HG02938 (cell line): ENCODE measurements at regions not wholly inside any gene's neighbourhood (a gene's known extent, or its start where the extent isn't known, plus 50 kb on each side); places are given as distances from the start of the nearest gene placed in this dataset.

Source experiments
- ATAC-seq: cut with Tn5 transposase; IDR thresholded peaks from one replicate; pipeline ENCODE4 v1.9.1; 2021; ENCODE audit warnings: mild to moderate bottlenecking, moderate library complexity; ENCODE audit not compliant: unreplicated experiment

DNA sequence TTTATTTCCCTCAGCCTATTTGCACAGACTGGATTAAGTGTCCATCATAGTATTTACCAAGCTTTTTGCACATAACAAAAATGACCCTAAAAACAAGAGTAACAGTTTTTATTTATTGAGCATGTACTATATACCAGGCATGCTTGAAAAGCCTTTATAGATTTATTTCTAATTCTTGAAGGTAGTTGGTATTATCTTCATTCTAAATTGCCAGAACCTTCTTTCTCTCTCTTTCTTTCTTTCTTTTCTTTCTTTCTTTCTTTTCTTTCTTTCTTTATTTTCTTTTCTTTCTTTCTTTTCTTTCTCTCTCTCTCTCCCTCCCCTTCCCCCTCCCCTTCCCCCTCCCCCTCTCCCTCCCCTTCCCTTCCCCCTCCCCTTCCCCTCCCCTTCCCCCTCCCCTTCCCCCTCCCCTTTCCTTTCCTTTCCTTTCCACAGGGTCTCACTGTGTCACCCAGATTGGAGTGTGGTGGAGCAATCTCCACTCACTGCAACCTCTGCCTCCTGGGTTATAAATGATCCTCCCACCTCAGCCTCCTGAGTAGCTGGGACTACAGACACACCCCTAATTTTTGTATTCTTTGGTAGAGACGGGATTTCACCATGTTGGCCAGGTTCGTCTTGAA, 310.9 kb upstream of the RBFOX1 start:
- no peak for ATAC-seq

DNA sequence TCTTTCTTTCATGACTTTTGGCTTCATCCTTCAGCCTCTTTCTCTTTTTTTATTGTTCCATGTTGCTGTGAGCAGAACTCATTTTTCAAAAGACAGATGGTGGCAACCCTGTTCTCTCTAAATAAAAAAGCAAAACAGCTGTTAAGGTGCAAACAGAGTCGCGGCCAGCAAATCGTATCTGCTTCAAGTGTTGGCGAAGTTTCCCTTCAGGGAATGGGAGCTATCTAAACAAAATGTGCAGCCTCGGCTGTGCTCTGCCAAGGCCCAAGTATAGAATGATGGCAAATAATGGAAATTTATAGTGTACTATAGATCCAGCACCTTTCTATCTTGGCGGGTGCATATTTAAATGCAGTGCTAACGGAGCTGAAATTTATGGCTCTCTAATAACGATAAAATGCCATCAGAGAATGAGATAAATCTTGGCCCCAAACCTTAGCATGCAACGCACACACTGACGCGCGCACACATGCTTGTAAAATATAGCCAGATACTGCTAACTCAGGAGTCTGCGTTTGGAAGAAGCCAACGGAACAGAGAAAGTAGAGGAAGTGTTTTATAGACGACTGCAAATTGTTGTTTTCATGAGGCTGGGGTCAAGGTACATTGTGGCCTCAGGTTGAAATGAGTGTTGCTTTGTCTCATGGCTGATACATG, 315.5 kb upstream of the RBFOX1 start:
- no peak for ATAC-seq

DNA sequence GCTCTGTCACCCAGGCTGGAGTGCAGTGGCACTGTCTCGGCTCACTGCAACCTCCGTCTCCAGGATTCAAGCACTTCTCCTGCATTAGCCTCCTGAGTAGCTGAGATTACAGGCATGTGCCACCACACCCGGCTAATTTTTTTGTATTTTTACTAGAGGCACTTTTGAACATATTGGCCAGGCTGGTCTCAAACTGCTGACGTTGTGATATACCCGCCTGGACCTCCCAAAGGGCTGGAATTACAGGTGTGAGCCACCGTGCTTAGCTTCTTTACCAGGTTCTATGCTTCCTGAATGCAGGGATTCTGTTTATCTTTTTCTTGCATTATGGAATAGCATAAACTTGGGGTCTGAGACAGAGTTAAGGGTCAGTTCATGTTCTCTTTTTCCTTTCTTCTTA, 317.9 kb upstream of the RBFOX1 start:
- no peak for ATAC-seq

GRCh38 chr16:7013990-7014389, 318.7 kb upstream of the RBFOX1 start:
- ATAC-seq: no peak

- no peak for ATAC-seq
Observed at GRCh38 chr16:7004266-7004665, 328.4 kb upstream of the RBFOX1 start.

DNA sequence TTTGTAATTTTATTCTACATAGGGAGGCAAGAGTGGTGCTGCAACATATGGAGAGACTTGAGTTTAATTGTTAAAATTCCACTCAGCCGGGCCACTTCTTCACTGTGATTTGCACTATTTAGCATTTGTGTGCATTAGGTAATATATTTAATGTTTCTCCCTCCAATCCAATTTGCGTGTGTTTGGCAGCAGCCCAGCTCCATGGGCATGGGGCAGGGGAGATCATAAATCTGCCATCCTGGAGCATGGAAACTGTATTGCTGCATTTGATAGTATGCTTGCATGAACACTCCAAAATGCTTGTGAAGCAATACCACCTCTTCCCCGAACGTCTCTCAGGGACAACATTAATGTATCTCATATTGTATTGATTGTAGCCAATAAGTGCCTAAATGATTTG, 339.1 kb upstream of the RBFOX1 start:
- ATAC-seq: no peak

- ATAC-seq: no peak
Observed at GRCh38 chr16:6988846-6989245, 343.8 kb upstream of the RBFOX1 start.

GRCh38 chr16:6977916-6978315, 354.7 kb upstream of the RBFOX1 start:
- no peak for ATAC-seq

DNA sequence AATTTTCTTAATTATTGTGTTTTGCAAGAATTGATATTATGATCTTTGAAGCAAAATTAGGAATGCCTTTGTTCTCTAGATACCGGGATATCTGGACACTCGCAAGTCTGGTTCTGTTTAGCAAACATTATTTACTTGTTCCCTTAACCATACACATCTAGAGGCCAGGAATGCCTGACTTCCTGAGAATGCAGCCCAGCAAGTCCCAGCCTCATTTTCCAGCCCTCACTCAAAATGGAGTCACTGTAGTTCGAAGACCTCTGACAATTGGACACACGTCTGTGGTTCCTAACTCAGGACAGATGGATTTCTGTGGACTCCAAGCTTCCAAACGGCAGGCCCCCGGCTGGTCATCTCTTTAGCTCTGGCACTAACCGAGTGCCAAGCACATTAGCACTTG, 355.4 kb upstream of the RBFOX1 start:
- no peak for ATAC-seq

DNA sequence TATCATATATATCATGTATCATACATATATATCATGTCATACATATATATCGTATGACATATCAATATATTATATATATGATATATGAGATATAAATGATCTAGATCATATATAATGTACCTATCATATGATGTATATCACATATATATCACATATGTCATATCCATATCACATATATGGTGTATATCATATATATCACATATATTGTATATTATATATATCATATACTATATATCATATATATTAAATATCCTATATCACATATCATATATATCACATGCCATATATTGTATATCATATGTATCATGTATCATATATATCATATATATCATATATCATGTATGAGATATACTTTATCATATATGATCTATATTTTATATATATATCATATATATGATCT, 355.9 kb upstream of the RBFOX1 start:
- ATAC-seq: no peak

DNA sequence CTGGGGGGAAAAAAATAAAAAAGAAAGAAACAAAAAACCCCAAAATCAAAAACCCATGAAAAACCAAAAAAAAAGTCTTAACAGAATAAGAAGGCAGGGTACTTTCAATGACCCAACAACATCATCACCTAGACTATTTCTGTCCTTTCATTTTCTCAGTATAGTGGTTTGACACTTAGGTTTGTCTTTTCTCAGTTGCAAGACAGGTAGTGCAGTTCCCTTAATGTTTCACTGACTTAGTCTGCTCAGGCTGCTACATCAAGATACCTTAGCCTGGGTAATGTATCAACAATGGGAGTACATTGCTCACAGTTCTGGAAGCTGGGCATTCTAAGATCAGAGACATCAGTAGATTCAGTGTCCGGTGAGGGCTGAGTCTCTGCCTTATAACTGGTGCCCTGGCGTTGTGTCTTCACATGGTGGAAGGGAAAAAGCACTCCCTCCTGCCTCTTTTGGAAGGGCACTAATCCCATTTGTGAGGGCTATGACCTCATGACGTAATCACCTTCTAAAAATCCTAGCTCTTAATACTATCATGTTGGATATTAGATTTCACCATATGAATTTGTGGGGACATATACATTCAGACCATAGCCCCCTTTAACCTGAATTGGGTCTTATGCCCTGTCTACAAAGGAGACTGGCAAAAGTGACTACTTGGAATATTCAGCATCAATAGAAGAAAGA, 362.3 kb upstream of the RBFOX1 start:
- no peak for ATAC-seq

GRCh38 chr16:6969594-6969993, 363.1 kb upstream of the RBFOX1 start:
- ATAC-seq: no peak

DNA sequence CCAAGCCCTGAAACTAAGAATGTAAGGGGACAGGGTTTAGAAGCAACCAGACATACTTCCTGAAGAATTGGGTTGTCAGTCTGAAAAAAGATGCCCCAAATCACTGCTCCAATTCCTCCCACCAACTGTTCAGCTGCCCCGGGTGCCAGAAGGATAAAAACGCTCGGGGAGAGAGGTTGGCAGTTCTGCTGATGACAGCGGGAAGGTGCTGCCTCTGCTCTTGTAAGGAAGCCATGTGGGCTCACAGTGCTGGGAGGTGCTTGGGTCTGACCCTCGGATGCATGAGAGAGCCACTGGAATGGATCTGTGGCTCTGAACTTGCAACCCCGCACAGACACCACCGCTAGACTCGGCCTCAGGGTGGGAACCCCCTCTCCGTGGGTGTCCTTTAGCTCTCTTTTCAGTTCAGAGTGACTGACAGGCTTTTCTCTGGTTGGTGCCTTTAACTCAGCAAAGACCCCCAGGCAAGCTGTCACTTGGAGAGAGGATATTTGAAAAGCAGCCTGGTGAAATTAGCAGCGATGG, 364.8 kb upstream of the RBFOX1 start:
- ATAC-seq: no peak

DNA sequence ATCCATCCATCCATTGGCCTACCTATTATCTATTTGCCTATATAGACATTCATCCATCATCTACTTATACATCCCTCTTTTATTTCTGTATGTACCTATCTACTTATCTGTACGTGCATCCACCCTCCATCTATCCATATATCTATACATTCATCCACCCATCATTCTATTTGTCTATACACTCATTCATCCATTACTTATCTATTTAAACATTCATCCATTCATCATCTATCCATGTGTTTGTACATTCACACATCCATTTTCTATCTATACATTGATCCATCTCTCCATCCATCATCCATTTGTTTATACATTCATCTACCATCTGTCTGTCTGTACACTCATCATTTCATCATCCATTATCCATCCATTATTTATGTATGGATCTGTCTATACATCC, 365.7 kb upstream of the RBFOX1 start:
- no peak for ATAC-seq

GRCh38 chr16:6964679-6965078, 368.0 kb upstream of the RBFOX1 start:
- no peak for ATAC-seq

GRCh38 chr16:6961704-6962103, 370.9 kb upstream of the RBFOX1 start:
- no peak for ATAC-seq

GRCh38 chr16:6958184-6958583, 374.5 kb upstream of the RBFOX1 start:
- ATAC-seq: no peak

- no peak for ATAC-seq
Observed at GRCh38 chr16:6957681-6958080, 375.0 kb upstream of the RBFOX1 start.

- no peak for ATAC-seq
Observed at GRCh38 chr16:6956511-6956910, 376.1 kb upstream of the RBFOX1 start.

GRCh38 chr16:6955303-6955702, 377.3 kb upstream of the RBFOX1 start:
- no peak for ATAC-seq

DNA sequence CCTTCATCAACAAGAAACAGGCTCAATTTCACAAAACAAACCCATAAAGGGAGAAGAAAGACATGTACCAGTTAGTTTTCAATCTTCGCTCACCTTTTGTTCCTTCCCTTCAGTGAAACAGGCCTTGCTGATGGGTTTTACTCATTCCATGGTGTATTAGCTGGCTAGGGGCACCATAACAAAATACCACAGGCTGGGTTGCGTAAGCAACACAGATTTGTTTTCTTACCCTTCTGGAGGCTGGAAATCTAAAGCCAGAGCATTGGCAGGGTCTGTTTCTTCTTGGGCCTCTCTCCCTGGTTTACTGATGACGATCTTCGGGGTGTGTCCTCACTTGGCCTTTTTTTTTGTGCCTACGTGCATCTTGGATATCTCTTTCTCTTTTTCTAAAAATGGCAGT, 383.4 kb upstream of the RBFOX1 start:
- ATAC-seq: no peak

DNA sequence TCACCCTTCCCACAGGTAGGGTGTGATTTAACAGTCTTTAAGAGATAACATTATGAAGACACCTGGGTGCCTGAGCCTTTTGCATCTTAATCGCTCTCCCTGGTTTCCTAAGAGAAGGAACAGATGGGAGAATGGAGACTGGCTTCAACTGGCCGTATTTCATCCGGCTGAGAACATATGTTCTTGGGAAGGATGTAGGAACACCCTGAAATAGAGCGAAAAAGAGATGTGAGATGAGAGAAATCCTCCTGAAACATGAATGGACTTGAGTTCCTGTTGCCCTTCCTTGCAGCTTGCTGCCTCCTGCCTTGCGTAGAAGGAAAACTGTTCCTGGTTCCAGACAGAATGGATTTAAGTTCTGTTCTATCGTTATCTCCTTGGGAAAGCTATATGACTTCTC, 385.4 kb upstream of the RBFOX1 start:
- ATAC-seq: no peak
